GM12864 (cell line): ENCODE measurements at regions not wholly inside any gene's neighbourhood (a gene's known extent, or its start where the extent isn't known, plus 50 kb on each side); places are given as distances from the start of the nearest gene placed in this dataset.

ENCODE experiments used
- DNase-seq: peaks from one replicate; pipeline ENCODE4 v3.0.0-alpha.2; 2011; ENCODE audit warnings: low read depth
- H3K4me3 ChIP-seq: 2 replicates; pipeline ENCODE4 v1.5.1; 2011; ENCODE audit warnings: mild to moderate bottlenecking, low read depth, low read length, control low read depth
- TF ChIP-seq, protein P1 (sequence below): IDR thresholded peaks from 2 replicates; pipeline ENCODE4 v1.5.1; 2011; ENCODE audit warnings: low read depth, mild to moderate bottlenecking, moderate library complexity, low read length, control low read depth, inconsistent platforms; ENCODE audit errors: missing control alignments

DNA sequence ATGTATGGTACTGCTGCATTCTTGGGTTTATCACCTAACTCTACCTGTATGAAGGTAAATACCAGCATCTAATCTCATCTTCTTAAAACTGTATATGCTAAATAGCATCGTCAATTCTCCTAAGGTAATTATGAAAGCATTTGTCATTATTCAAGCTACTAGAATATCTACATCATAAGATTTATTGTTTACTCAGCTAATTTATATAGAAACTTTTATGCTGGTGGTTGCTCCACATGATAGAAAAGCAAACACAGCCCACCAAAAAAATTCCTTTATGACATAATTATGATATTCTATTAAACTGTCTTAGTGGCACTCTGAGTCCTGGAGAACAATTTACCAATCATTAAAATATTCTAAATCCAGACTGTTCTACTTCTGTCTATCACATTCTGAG, 1226.1 kb upstream of the NRXN1 start:
- TF ChIP-seq, protein P1, sequence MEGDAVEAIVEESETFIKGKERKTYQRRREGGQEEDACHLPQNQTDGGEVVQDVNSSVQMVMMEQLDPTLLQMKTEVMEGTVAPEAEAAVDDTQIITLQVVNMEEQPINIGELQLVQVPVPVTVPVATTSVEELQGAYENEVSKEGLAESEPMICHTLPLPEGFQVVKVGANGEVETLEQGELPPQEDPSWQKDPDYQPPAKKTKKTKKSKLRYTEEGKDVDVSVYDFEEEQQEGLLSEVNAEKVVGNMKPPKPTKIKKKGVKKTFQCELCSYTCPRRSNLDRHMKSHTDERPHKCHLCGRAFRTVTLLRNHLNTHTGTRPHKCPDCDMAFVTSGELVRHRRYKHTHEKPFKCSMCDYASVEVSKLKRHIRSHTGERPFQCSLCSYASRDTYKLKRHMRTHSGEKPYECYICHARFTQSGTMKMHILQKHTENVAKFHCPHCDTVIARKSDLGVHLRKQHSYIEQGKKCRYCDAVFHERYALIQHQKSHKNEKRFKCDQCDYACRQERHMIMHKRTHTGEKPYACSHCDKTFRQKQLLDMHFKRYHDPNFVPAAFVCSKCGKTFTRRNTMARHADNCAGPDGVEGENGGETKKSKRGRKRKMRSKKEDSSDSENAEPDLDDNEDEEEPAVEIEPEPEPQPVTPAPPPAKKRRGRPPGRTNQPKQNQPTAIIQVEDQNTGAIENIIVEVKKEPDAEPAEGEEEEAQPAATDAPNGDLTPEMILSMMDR, result no peak
- no peak for DNase-seq
- H3K4me3 ChIP-seq, result no peak overlapping the region

- no peak for DNase-seq
- no peak overlapping the region for H3K4me3 ChIP-seq
- TF ChIP-seq, protein P1, result no peak
These were observed 1221.6 kb upstream of the NRXN1 start for GRCh38 chr2:52253416-52253980.

DNA sequence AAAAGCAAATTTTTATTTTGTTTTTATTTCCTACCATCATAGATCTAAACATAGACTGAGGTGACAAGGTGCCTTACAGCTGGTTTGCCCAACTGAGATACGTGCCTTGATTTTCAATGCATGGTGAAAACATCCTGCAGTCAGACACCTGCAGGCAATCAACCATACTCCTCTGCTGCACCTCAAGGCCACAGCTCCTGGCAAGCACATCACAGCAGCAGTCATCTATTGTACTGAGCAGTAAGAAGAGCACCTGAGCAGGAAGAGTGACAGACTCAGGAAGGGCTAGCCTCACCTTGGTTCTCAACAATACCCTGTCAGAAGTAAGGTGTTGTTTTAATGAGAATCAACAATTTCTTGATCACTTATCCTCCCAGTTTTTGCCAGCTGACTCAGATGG, 1206.8 kb upstream of the NRXN1 start:
- no peak overlapping the region for H3K4me3 ChIP-seq
- TF ChIP-seq, protein P1, result no peak
- no peak for DNase-seq

DNA sequence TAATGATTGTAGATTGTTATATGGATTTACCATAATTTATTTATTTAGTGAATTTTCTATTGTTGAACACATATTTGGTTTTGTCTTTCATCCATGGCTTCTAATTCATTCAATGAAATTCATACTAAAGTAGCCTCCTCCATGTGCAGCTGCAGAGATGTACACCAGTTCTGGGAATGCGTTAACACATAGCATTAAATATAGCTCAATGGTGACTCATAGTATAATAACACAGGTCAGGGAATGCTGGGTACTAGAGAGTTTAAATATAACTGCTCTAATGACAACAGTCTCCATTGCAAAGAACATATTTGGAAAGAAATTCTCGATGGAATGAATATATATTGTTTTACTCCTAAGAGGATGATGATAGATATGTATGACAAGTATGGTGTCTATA, 1190.2 kb upstream of the NRXN1 start:
- no peak overlapping the region for H3K4me3 ChIP-seq
- DNase-seq, result no peak
- TF ChIP-seq, protein P1, result no peak

DNA sequence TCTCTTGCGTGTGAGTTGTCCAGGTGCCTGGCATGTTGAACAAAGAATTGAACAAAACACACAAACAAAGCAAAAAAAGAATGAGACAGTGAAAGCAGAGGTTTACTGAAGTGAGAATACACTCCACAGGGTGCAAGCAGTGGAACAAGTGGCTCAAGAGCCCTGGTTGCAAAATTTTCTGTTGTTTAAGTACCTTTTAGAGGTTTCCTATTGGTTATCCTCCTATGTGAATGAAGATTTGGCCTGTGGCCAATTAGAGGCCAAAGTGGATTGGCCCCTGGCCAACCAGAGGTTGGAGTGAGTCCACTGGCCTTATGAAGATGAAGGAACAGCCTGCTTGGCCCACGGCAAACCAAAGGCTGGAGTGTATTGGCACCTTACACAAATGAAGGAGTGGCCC, 1188.5 kb upstream of the NRXN1 start:
- DNase-seq, result no peak
- no peak overlapping the region for H3K4me3 ChIP-seq
- TF ChIP-seq, protein P1, result no peak

DNA sequence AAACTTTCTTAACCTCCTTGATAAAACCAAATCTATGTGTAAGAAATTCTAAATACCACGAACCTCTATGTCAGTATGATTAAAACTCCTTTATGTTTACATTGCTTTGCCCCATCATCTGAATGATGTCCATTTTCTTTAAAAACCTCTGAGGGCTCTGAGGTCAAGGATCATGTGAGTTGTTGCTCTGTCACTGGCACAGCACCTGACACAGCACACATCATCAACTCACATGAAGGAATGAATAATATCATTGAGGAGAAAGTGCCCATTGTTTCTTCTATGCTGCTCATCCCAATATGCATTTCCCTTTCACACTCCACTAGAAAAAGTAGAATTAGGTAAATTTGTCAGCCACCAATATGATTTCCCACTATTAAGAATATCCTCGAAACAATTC, 1178.7 kb upstream of the NRXN1 start:
- no peak for DNase-seq
- no peak overlapping the region for H3K4me3 ChIP-seq
- TF ChIP-seq, protein P1, result no peak

DNA sequence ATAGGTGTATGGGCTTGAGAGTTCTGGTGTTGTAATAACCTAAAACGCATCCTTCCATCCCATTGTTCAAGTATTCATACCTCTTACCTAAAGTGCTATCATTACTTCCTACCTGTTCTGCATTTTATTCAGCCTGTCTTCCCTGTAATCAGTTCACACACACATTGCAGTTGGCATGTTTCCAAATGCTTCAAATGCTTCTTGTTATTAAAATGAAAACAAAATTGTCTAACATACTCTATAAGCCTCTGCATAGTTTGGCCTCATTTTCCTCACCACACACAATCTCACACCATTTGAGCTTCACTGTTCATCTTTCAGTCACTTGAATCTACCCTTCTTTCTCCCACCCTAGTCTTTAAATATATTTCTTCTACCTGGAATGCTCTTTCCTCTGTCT, 1178.2 kb upstream of the NRXN1 start:
- TF ChIP-seq, protein P1, result no peak
- no peak overlapping the region for H3K4me3 ChIP-seq

More for the DNA sequence above, 1178.2 kb upstream of the NRXN1 start:
- no peak for DNase-seq
